SHP77 (cell line): ENCODE measurements at regions not wholly inside any gene's neighbourhood (a gene's known extent, or its start where the extent isn't known, plus 50 kb on each side); places are given as distances from the start of the nearest gene placed in this dataset.
"Not testable (repeated sequence)": the region's sequence is repeated elsewhere in the genome, so short reads cannot be mapped to it uniquely, and the experiment has no call there.

Experiments
- DNase-seq, 2 experiments: peaks; one replicate each; lab custom pipeline; 2025; lab: John Stamatoyannopoulos, UW

DNA sequence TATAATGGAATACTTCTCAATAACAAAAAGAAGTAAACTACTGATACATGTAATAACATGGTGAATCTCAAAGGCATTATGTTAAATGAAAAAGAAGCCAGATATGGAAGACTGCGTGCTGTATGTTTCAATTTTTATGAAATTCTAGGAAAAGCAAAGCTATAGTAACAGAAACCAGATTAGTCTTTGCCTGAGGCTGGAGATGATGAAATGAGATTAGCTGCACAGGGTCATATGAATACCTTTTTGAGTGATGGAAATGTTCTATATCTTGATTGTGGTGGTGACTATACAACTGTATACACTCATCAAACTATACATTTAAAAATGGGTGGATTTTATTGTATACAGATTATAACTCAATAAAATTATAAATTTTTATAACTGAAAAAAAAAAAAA lies 113.5 kb downstream of the TMEM30B start:
- DNase-seq, result no peak

- DNase-seq, result no peak
Measured at GRCh38 chr14:61160798-61161197, 120.3 kb downstream of the TMEM30B start.

- DNase-seq, result no peak
Measured at GRCh38 chr14:61154641-61155040, 126.5 kb downstream of the TMEM30B start.

GRCh38 chr14:61153914-61154545 lies 127.1 kb downstream of the TMEM30B start:
- DNase-seq, result no peak

DNA sequence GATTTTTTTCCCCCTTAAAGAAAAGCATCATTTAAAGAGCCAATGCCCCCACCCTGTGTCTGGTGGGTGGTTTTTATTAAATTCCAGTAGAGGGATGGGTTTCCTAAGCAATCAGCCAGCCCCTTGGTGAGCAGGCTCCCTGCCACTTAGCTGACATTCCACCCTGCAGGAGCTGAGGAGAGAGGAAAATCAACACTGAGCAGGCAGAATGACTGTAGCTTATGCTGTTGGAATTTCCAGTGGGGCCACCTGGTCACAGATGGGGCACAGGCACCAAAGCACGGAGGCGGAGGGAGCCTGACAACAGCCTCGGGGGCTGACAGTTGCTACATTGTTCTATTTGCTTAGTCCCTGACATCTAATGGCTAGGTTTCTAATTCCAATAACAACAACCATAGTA lies 127.7 kb downstream of the TMEM30B start:
- no peak for DNase-seq

DNA sequence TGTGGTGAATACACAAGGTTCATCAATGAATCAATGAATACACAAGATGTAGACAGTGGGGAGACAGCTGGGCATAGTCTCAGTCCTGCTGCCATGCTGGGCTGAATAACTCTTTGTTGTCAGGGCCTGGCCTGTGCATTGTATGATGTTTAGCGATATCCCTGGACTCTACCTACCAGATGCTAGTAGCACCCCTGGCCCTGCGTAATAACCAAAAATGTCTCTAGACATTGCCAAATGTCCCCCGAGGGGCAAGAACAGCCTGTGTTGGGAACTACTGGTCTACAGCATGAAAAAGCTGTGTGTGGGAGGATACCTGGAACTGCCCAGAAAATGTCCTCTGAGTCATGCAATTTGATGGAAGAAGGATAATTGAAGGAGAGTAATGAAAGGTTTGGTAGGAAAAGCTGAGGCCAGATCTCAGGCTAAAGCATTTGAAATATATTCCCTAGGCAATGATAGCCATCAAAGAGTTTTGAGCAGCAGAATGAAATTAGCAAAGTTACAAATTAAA lies 128.2 kb downstream of the TMEM30B start:
- DNase-seq, result no peak

DNA sequence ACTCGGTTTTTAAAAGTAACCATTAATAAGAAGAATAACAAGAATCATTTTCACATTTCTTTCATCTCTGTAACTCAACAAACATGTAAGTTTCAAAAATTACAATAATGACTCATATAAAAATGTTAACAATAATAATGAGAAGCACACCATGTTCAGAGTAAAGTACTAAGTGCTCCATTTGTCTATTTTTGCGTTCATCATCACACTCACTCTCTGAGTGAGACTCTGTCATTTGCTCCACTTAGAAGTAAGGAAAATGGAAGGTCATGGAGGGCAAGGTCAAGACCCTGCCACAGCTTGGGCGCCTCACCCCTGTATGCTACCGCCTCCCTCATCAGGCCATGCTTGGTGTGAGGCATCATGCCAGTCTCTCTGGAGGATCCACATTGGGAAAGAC lies 129.9 kb downstream of the TMEM30B start:
- DNase-seq, result no peak

DNA sequence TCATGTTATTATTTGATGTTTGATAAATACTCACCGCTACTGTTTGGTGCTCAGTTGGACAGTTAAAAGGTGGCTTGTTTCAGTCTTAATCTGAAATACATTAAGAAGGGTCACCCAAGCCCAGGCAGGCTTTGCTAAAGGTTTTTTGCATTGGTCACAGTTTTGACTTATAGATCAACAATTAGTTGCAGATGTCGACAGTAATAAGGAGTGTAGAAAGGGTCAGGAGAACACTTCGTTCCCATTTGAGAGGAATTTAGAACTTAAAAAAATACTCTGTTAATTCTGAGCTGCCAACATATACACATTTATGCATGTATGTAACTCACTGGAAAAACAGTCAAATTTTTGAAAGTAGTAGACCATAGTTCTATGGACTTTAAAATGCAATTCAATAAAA lies 130.3 kb downstream of the TMEM30B start:
- no peak for DNase-seq

DNA sequence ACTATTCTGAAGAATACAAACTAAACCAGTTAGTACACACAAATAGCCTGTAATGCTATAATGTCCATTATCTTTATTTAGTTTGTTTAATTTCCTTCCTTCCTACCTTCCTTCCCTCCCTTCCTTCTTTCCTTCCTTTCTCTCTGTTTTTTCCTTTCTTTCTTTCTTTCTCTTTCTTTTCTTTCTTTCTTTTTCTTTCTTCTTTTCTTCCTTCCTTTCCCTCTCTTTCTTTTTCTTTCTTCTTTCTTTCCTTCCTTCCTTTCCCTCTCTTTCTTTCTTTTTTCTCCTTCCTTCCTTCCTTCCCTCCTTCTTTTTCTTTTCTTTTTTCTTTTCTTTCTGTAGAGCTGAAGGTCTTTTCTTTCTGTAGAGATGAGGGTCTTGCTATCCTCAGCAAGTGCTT lies 131.2 kb downstream of the TMEM30B start:
- no peak for DNase-seq

DNA sequence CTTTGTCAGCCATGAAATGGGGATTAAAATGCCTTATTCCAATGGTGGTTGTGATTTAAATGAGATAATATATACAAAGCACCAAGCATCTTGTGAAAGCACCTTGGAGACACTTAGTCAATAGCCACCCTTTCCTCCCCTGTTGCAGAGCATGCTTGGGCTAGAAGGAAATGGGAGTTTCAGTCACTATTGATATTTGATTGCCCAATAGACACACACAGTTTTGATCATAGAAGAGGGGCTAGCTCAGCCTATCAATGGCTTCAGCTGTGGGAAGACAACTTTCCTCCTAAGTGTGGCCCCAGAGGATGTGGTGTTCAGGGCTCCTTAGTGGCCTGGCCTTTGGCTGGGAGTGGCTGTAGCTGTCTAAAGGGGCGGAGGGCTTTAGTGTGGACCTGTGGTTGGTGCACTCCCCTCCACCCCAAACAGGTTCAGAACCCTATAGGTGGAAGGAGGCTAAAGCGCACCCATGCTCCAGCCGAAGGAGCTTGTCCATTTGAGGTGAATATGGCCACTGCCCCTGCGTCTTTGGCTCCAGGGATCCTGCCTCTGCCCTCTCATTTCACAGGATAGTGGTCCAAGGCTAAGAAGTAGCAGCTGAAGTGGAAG lies 132.3 kb downstream of the TMEM30B start:
- DNase-seq, result no peak

- DNase-seq, result peak in 1 of 2 experiments; percentile 4
Measured at GRCh38 chr14:61147831-61148549, 133.1 kb downstream of the TMEM30B start.

DNA sequence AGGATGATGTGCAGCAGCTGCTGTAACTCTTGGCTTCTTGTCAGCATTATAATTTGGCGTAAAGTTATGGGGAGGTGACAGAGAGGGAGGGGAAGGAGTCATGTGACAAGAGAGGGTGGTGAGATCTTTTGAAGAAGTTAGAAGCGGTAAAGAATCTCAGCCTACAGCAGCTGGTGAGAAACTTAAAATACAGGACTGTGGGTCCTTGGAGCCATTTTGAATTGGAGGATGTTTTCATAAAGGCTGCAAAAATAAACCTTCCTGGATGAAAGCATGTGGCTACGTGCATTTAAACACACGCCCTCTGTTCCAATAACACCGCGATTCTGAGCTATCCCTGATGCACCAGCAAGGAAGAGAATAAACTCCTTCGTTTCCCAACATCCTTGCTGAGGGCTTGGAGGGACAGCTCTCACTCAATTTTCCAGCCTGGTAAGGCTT lies 133.7 kb downstream of the TMEM30B start:
- DNase-seq, result no peak

DNA sequence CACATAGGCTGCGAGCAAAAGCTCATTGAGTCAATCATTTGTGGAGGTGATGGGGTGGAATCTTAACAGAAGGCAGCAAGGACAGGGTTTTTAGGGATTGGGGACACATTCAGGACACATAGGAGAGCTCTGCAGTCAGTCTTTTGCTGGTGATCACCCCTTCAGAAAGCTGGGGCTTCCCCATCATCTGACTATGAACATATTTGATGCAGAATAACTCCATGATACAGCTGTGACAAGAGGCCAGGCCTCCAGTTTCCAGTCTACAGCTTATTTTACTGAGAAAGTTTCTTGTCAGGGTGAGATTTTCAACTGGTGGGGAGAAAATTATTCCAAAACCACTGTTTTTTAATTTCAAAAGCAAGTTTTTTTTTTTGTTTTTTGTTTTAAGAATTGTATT lies 134.2 kb downstream of the TMEM30B start:
- DNase-seq, result no peak

- DNase-seq, result no peak
Measured at GRCh38 chr14:61145903-61146481, 135.1 kb downstream of the TMEM30B start.

DNA sequence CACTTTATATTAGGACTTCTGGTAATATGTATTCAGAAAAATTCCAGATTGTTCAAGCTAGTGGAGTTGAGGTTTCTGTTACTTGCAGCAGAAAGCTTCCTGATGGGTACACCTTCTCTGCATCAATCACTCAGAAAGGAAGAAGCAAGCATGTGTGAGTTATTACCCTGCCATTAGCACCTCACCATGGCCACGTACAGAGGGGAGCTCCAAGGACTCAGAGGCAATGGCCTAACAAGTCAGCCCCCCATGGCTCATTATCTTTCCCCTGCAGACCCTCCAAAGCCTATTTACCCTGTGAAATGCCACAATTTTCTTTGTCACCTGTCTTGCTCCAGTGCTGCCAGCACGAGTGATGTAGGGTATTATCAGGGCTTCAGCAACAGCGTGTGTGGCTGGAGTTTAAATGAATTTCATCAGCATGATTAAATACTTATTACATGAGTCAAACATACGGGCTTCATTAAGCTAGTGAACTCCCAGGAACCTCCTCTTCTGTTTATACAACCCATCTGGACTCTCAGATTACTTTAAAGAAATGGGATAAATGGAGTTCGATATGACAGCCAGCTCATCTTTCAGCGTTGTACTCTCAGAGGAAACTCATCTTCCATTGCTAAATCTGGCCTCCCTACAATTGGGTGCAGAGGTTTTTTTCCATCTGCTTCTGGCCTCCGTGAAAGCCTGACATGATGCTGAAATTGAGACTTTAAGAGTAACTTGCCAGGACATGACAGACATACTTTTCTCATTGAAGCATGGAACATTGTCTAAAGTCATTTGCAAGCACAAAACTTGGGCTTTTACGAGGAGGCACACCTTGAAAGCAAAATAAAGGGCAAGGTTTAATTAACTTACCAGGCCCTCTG lies 135.9 kb downstream of the TMEM30B start:
- no peak for DNase-seq

- not testable (repeated sequence) for DNase-seq
Measured at GRCh38 chr14:61144117-61145033, 136.8 kb downstream of the TMEM30B start.

- DNase-seq, result no peak
Measured at GRCh38 chr14:61140872-61141271, 140.3 kb downstream of the TMEM30B start.

DNA sequence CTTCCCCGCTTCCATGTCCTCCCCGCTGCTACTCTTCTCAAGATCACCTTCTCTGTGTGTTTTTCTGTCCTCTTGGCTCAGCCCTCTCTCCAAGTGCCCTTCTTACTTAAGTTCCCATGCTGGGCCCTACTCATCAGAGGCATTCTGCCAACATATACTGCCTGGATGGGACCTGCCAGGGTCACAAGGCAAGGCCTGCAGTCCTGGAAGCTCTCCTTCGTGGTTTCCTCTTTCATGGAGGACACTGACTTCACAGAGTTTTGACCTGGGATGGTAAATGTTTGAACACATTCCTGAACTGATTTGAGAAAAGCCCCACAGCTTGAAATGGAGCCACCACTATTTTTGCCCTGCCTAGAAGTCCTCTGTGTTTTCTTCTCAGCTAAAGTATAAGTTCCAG lies 140.9 kb downstream of the TMEM30B start:
- DNase-seq, result no peak

GRCh38 chr14:61139006-61139599 lies 142.0 kb downstream of the TMEM30B start:
- DNase-seq, result no peak

DNA sequence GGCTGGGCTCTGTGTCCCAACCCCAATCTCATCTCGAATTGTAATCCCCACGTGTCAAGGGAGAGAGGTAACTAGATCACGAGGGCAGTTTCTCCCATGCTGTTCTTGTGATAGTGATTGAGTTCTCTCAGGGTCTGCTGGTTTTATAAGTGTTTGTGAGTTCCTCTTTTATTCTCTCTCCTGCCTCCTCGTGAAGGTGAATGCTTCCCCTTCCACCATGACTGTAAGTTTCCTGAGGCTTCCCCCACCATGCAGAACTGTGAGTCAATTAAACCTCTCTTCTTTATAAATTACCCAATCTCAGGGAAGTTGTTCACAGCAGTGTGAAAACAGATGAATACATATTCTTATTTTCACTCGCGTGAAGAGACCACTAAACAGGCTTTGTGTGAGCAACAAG lies 148.2 kb downstream of the TMEM30B start:
- no peak for DNase-seq
